Kidney capillary endothelial cell (primary cell): ENCODE measurements at regions not wholly inside any gene's neighbourhood (a gene's known extent, or its start where the extent isn't known, plus 50 kb on each side); places are given as distances from the start of the nearest gene placed in this dataset.
A peak's percentile ranks its signal among the peaks of the same experiment; 100 is the strongest.
"Not testable (repeated sequence)": the region's sequence is repeated elsewhere in the genome, so short reads cannot be mapped to it uniquely, and the experiment has no call there.

Experiments used
- DNase-seq: peaks from one replicate; pipeline ENCODE4 v3.0.0-alpha.2; 2018; ENCODE audit warnings: low spot score

GRCh38 chr2:7525746-7526145 is 608.5 kb downstream of the RNF144A start:
- no peak for DNase-seq

- DNase-seq = peak; percentile 2
Measured at GRCh38 chr2:7527165-7527722, 610.0 kb downstream of the RNF144A start.

- peak; percentile 40 for DNase-seq
Measured at GRCh38 chr2:7530001-7530400, 612.8 kb downstream of the RNF144A start.

- no peak for DNase-seq
Measured at GRCh38 chr2:7539077-7539476, 621.9 kb downstream of the RNF144A start.

GRCh38 chr2:7539760-7540159 is 622.5 kb downstream of the RNF144A start:
- DNase-seq = no peak

GRCh38 chr2:7552825-7553570 is 635.8 kb downstream of the RNF144A start:
- DNase-seq = no peak

- no peak for DNase-seq
Measured at GRCh38 chr2:7555260-7555659, 638.0 kb downstream of the RNF144A start.

- no peak for DNase-seq
Measured at GRCh38 chr2:7557376-7557775, 640.2 kb downstream of the RNF144A start.

GRCh38 chr2:7559791-7560190 is 642.6 kb downstream of the RNF144A start:
- no peak for DNase-seq

- DNase-seq = no peak
Measured at GRCh38 chr2:7566382-7566881, 649.2 kb downstream of the RNF144A start.

GRCh38 chr2:7567116-7567515 is 649.9 kb downstream of the RNF144A start:
- not testable (repeated sequence) for DNase-seq

GRCh38 chr2:7567646-7568045 is 650.4 kb downstream of the RNF144A start:
- no peak for DNase-seq

- no peak for DNase-seq
Measured at GRCh38 chr2:7570247-7570646, 653.0 kb downstream of the RNF144A start.

- no peak for DNase-seq
Measured at GRCh38 chr2:7571701-7572100, 654.5 kb downstream of the RNF144A start.

GRCh38 chr2:7572450-7572849 is 655.2 kb downstream of the RNF144A start:
- DNase-seq = no peak

GRCh38 chr2:7573166-7573825 is 656.1 kb downstream of the RNF144A start:
- no peak for DNase-seq

GRCh38 chr2:7574385-7574784 is 657.2 kb downstream of the RNF144A start:
- DNase-seq = no peak

GRCh38 chr2:7577769-7578168 is 660.6 kb downstream of the RNF144A start:
- DNase-seq = no peak

GRCh38 chr2:7584017-7584416 is 666.8 kb downstream of the RNF144A start:
- no peak for DNase-seq

- no peak for DNase-seq
Measured at GRCh38 chr2:7586898-7587297, 669.7 kb downstream of the RNF144A start.

- no peak for DNase-seq
Measured at GRCh38 chr2:7588295-7588694, 671.1 kb downstream of the RNF144A start.

- no peak for DNase-seq
Measured at GRCh38 chr2:7592618-7593140, 675.5 kb downstream of the RNF144A start.

- DNase-seq = no peak
Measured at GRCh38 chr2:7593360-7593759, 676.1 kb downstream of the RNF144A start.
